ENCODE measurements at regions not wholly inside any gene's neighbourhood (a gene's known extent, or its start where the extent isn't known, plus 50 kb on each side); places are given as distances from the start of the nearest gene placed in this dataset.

DNA sequence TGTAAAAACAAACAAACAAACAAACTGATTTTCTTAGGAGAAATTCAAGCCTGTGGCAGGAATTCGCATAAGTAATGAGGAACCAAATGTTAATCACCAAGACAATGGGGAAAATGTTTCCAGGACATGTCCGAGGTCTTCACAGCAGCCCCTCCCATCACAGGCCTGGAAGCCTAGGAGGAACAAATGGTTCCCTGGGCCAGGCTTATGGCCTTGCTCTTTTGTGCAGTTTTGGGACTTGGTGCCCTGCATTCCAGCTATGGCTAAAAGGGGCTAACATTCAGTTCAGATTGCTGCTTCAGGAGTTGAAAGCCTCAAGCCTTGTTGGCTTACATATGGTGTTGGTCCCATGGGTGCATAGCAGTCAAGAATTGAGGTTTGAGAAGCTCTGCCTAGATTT is 1372.7 kb upstream of the CITED2 start:
- TF ChIP-seq, protein P1, sequence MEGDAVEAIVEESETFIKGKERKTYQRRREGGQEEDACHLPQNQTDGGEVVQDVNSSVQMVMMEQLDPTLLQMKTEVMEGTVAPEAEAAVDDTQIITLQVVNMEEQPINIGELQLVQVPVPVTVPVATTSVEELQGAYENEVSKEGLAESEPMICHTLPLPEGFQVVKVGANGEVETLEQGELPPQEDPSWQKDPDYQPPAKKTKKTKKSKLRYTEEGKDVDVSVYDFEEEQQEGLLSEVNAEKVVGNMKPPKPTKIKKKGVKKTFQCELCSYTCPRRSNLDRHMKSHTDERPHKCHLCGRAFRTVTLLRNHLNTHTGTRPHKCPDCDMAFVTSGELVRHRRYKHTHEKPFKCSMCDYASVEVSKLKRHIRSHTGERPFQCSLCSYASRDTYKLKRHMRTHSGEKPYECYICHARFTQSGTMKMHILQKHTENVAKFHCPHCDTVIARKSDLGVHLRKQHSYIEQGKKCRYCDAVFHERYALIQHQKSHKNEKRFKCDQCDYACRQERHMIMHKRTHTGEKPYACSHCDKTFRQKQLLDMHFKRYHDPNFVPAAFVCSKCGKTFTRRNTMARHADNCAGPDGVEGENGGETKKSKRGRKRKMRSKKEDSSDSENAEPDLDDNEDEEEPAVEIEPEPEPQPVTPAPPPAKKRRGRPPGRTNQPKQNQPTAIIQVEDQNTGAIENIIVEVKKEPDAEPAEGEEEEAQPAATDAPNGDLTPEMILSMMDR (IDR thresholded peaks at IDR 0.05; ENCODE audit: insufficient read depth, low read length, poor library complexity, severe bottlenecking): no peak
- no peak for TF ChIP-seq EZH2phosphoT487 (conservative IDR thresholded peaks at IDR 0.05; ENCODE audit: low read length)
